Mesenchymal stem cell (in vitro differentiated cells and primary cell): ENCODE measurements at regions not wholly inside any gene's neighbourhood (a gene's known extent, or its start where the extent isn't known, plus 50 kb on each side); places are given as distances from the start of the nearest gene placed in this dataset.

Experiments
- DNase-seq: peaks from one replicate; pipeline ENCODE4 v3.0.0-alpha.2; 2013
- H2AFZ ChIP-seq: one replicate; pipeline ENCODE4 v1.6.1; 2013; ENCODE audit warnings: low read depth, mild to moderate bottlenecking, control low read depth, inconsistent platforms, low read length, moderate library complexity
- H2AK5ac ChIP-seq: 2 replicates; pipeline ENCODE4 v1.6.1; 2013; ENCODE audit warnings: low read length, moderate library complexity, mild to moderate bottlenecking, inconsistent platforms; ENCODE audit not compliant: severe bottlenecking
- H2BK120ac ChIP-seq: one replicate; pipeline ENCODE4 v1.6.1; 2013; ENCODE audit warnings: low read depth, mild to moderate bottlenecking, inconsistent platforms, low read length, moderate library complexity
- H2BK12ac ChIP-seq, 2 experiments: one replicate each; pipeline ENCODE4 v1.6.1; 2013; ENCODE audit warnings: inconsistent platforms in 2 of 2, low read length in 2 of 2, mild to moderate bottlenecking in 2 of 2, moderate library complexity in 2 of 2, control low read depth in 1 of 2
- H2BK15ac ChIP-seq: one replicate; pipeline ENCODE4 v1.6.1; 2013; ENCODE audit warnings: mild to moderate bottlenecking, low read depth, inconsistent platforms; ENCODE audit not compliant: poor library complexity, severe bottlenecking
- H2BK5ac ChIP-seq: 2 replicates; pipeline ENCODE4 v1.6.1; 2013; ENCODE audit warnings: low read depth, mild to moderate bottlenecking, low read length, control low read depth, inconsistent platforms; ENCODE audit not compliant: poor library complexity, severe bottlenecking
- H3K14ac ChIP-seq, 2 experiments: one replicate each; pipeline ENCODE4 v1.6.1; 2013; ENCODE audit warnings: inconsistent platforms in 2 of 2, low read length in 2 of 2, control low read depth in 1 of 2, mild to moderate bottlenecking in 1 of 2, moderate library complexity in 1 of 2
- H3K18ac ChIP-seq, 2 experiments: one replicate each; pipeline ENCODE4 v1.6.1; 2013; ENCODE audit warnings: inconsistent platforms in 2 of 2, low read length in 2 of 2, control low read depth in 1 of 2, low read depth in 1 of 2, mild to moderate bottlenecking in 1 of 2
- H3K23ac ChIP-seq, 2 experiments: one replicate each; pipeline ENCODE4 v1.6.1; 2013; ENCODE audit warnings: inconsistent platforms in 2 of 2, low read length in 2 of 2, mild to moderate bottlenecking in 2 of 2, moderate library complexity in 2 of 2, control low read depth in 1 of 2
- H3K27ac ChIP-seq: 2 replicates; pipeline ENCODE4 v1.5.1; 2013; ENCODE audit warnings: mild to moderate bottlenecking, moderate library complexity, low read length, control low read depth, inconsistent platforms; ENCODE audit not compliant: poor library complexity, severe bottlenecking
- H3K27me3 ChIP-seq, 2 experiments: 2 replicates each; pipeline versions ENCODE4 v1.6.1 to v1.7.0; 2013; ENCODE audit warnings: low read length in 2 of 2, mild to moderate bottlenecking in 2 of 2, moderate library complexity in 2 of 2, control low read depth in 1 of 2, inconsistent platforms in 1 of 2; ENCODE audit not compliant: control insufficient read depth in 1 of 2, insufficient read depth in 1 of 2
- H3K36me3 ChIP-seq, 2 experiments: 2 replicates each; pipeline versions ENCODE4 v1.6.1 to v1.7.0; 2013; ENCODE audit warnings: low read length in 2 of 2, control low read depth in 1 of 2, inconsistent platforms in 1 of 2, low read depth in 1 of 2, mild to moderate bottlenecking in 1 of 2; ENCODE audit not compliant: insufficient read depth in 2 of 2, control insufficient read depth in 1 of 2
- H3K4ac ChIP-seq, 2 experiments: one replicate each; pipeline ENCODE4 v1.6.1; 2013; ENCODE audit warnings: inconsistent platforms in 2 of 2, low read length in 2 of 2, mild to moderate bottlenecking in 2 of 2, moderate library complexity in 2 of 2, control low read depth in 1 of 2, low read depth in 1 of 2
- H3K4me1 ChIP-seq: 2 replicates; pipeline ENCODE4 v1.6.1; 2013; ENCODE audit warnings: low read depth, low read length, control low read depth; ENCODE audit not compliant: control insufficient read depth, insufficient read depth
- H3K4me2 ChIP-seq: 2 replicates; pipeline ENCODE4 v1.6.1; 2013; ENCODE audit warnings: low read length, mild to moderate bottlenecking, inconsistent platforms; ENCODE audit not compliant: poor library complexity, severe bottlenecking
- H3K4me3 ChIP-seq, 2 experiments: 2 replicates each; pipeline versions ENCODE4 v1.5.1 to v1.7.0; 2013; ENCODE audit warnings: low read length in 2 of 2, mild to moderate bottlenecking in 2 of 2, control low read depth in 1 of 2, low read depth in 1 of 2; ENCODE audit not compliant: insufficient read depth in 1 of 2
- H3K79me1 ChIP-seq: replicated peaks from 2 replicates; pipeline ENCODE4 v1.6.1; 2013; ENCODE audit warnings: mild to moderate bottlenecking, control low read depth, low read length, inconsistent platforms; ENCODE audit not compliant: poor library complexity, severe bottlenecking
- H3K9ac ChIP-seq: 2 replicates; pipeline ENCODE4 v1.7.0; 2013; ENCODE audit warnings: mild to moderate bottlenecking, low read length, moderate library complexity
- H3K9me3 ChIP-seq: 2 replicates; pipeline ENCODE4 v1.7.0; 2013; ENCODE audit warnings: mild to moderate bottlenecking, low read length; ENCODE audit not compliant: control insufficient read depth
- H4K8ac ChIP-seq: one replicate; pipeline ENCODE4 v1.6.1; 2013; ENCODE audit warnings: inconsistent platforms, mild to moderate bottlenecking, low read length, moderate library complexity
- H4K91ac ChIP-seq: one replicate; pipeline ENCODE4 v1.6.1; 2013; ENCODE audit warnings: mild to moderate bottlenecking, low read length, inconsistent platforms
- WGBS: methylation state at CpG from one replicate; pipeline ENCODE4 v1.1.7; 2013; ENCODE audit warnings: mixed read lengths; 5-methylcytosine and 5-hydroxymethylcytosine counted together

DNA sequence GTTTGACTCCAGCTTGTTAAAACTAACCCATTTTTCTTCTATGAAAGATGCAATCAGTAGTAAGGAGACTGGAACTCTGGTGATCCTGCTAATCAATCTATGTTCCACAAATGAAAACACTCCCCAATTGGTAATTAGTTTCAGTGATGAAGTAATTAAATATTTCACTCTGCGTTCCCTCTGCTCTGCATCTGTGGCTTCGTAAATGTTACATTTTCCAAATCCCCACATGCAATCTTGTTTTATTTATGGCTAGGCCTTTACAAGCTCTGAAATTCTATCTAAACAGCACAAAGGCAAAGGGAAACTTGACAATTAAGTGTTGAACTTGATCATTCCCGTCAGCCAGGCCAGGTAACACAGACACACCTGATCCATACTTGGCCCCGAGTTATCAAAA, 231.4 kb upstream of the OSR1 start:
- no peak overlapping the region for H3K4me2 ChIP-seq
- no peaks in the 10 kb centered on the region for H3K79me1 ChIP-seq
- H2BK5ac ChIP-seq = no peak overlapping the region
- no peak overlapping the region for H2BK120ac ChIP-seq
- no peak overlapping the region for H2AK5ac ChIP-seq
- no peak overlapping the region for H2AFZ ChIP-seq
- no peak overlapping the region for H3K27ac ChIP-seq
- H3K36me3 ChIP-seq = no peaks in the 10 kb centered on the region
- WGBS = 98% methylated on average over 4 of the region's 4 CpGs
- H3K27me3 ChIP-seq = no peaks in the 10 kb centered on the region
- H4K91ac ChIP-seq = no peak overlapping the region
- DNase-seq = no peak
- H3K4me3 ChIP-seq = no peak overlapping the region
- no peak overlapping the region for H3K14ac ChIP-seq
- no peaks in the 10 kb centered on the region for H3K4me1 ChIP-seq
- H3K18ac ChIP-seq = no peak overlapping the region
- no peak overlapping the region for H3K9ac ChIP-seq
- no peak overlapping the region for H3K23ac ChIP-seq
- no peaks in the 10 kb centered on the region for H3K9me3 ChIP-seq
- H2BK15ac ChIP-seq = no peak overlapping the region
- no peak overlapping the region for H3K4ac ChIP-seq
- H4K8ac ChIP-seq = no peak overlapping the region
- no peak overlapping the region for H2BK12ac ChIP-seq

DNA sequence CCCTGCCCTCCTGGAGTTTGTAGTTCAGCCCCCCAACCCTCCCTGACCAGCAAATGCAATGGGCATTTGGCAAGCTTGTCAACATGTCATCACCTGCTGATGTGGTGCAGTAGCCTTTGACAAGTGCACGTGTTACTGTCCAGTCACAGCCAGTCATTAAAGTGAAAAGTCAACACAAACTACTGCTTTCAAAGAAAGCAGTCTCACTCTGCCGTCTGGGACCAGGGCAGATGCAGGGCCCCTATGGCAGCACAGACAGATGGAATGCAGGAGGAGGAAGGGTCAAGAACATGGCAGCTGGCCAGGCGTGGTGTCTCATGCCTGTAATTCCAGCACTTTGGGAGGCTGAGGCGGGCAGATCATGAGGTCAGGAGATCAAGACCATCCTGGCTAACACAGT, 222.4 kb upstream of the OSR1 start:
- WGBS = 5% methylated on average over 4 of the region's 4 CpGs
- no peak overlapping the region for H3K4me3 ChIP-seq

DNA sequence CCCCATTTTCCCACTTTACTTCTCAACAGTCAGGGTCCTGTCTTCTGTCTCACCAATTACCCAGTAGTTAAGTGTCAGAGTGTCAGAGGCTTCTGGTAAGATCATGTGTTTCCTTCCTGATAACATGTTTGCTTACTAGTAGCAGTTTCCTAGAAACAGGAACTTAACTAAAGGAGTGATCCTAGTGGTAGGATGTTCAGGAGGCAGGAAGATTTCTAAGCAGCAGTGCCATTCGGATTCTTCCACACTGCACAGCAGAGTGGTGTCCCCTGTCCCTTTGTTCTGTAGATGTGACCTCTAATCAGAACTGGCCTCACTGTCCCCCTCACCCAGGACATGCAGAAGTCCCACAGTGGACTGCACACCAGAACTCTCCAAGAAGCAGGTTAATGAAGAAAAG, 221.8 kb upstream of the OSR1 start:
- H3K18ac ChIP-seq = peak overlapping the region; percentile 5 to 59

More for the DNA sequence above, 222.4 kb upstream of the OSR1 start:
- Histone ChIP-seq H3K27me3 (no peaks in the 10 kb centered on the region), H4K91ac (no peak overlapping the region), H2AK5ac (no peak overlapping the region), H3K14ac (no peak overlapping the region), H3K9ac (no peak overlapping the region), H2BK5ac (no peak overlapping the region), H3K36me3 (no peaks in the 10 kb centered on the region), H4K8ac (no peak overlapping the region), H2BK120ac (no peak overlapping the region), H3K27ac (peak overlapping the region; percentile 33), H3K79me1 (no peaks in the 10 kb centered on the region), H2BK15ac (no peak overlapping the region), H3K4me2 (no peak overlapping the region), H3K23ac (no peak overlapping the region), H3K4me1 (peaks cover 8% of the 10 kb centered on the region), H3K9me3 (no peaks in the 10 kb centered on the region), H3K18ac (peak overlapping the region in 1 of 2 experiments; percentile 77), H2AFZ (no peak overlapping the region), H3K4ac (no peak overlapping the region), H2BK12ac (no peak overlapping the region)
- peak; percentile 71 for DNase-seq

GRCh38 chr2:19579461-19579860, 221.0 kb upstream of the OSR1 start:
- Histone ChIP-seq H3K4me1 (peaks cover 13% of the 10 kb centered on the region), H2BK5ac (no peak overlapping the region), H2AFZ (no peak overlapping the region), H3K27ac (no peak overlapping the region), H3K4ac (peak overlapping the region in 1 of 2 experiments; percentile 73), H3K14ac (no peak overlapping the region), H2BK12ac (peak overlapping the region; percentile 32 to 98), H3K36me3 (no peaks in the 10 kb centered on the region), H3K4me2 (peak overlapping the region; percentile 32), H4K8ac (no peak overlapping the region), H2BK120ac (no peak overlapping the region), H4K91ac (no peak overlapping the region), H3K18ac (peak overlapping the region; percentile 5 to 56), H3K79me1 (no peaks in the 10 kb centered on the region), H3K4me3 (no peak overlapping the region), H2AK5ac (no peak overlapping the region), H3K9me3 (no peaks in the 10 kb centered on the region), H3K23ac (no peak overlapping the region), H3K27me3 (no peaks in the 10 kb centered on the region), H2BK15ac (no peak overlapping the region), H3K9ac (peak overlapping the region; percentile 17)
- DNase-seq = no peak
- WGBS = 66% methylated on average over 2 of the region's 3 CpGs

More for the DNA sequence above, 221.8 kb upstream of the OSR1 start:
- Histone ChIP-seq H4K91ac (no peak overlapping the region), H2BK12ac (peak overlapping the region in 1 of 2 experiments; percentile 34), H3K27ac (peak overlapping the region; percentile 9), H3K27me3 (no peaks in the 10 kb centered on the region), H2AK5ac (peak overlapping the region; percentile 67), H3K4ac (no peak overlapping the region), H2BK120ac (no peak overlapping the region), H3K4me1 (peaks cover 8% of the 10 kb centered on the region), H3K14ac (no peak overlapping the region), H4K8ac (peak overlapping the region; percentile 74), H3K36me3 (no peaks in the 10 kb centered on the region), H3K79me1 (no peaks in the 10 kb centered on the region), H2BK15ac (no peak overlapping the region), H3K9ac (peak overlapping the region; percentile 17), H3K23ac (no peak overlapping the region), H2AFZ (no peak overlapping the region), H3K4me3 (no peak overlapping the region), H3K9me3 (no peaks in the 10 kb centered on the region), H2BK5ac (no peak overlapping the region), H3K4me2 (no peak overlapping the region)
- 56% methylated on average over 1 of the region's 1 CpG for WGBS
- DNase-seq = peak; percentile 78
